ENCODE measurements at regions not wholly inside any gene's neighbourhood (a gene's known extent, or its start where the extent isn't known, plus 50 kb on each side); places are given as distances from the start of the nearest gene placed in this dataset.

GRCh38 chr20:56816349-56816748 is 187.2 kb downstream of the TFAP2C start:
- Histone ChIP-seq H3K27me3 (peaks cover 5% of the 10 kb centered on the region), H3K4me1 (peaks cover 23% of the 10 kb centered on the region), H3K27ac (no peak overlapping the region), H3K36me3 (no peaks in the 10 kb centered on the region), H3K9me3 (no peaks in the 10 kb centered on the region), H3K4me3 (no peak overlapping the region)
- WGBS, result 63% methylated on average over 7 of the region's 7 CpGs
- no peak for TF ChIP-seq POLR2AphosphoS5 (IDR thresholded peaks at IDR 0.05)
- TF ChIP-seq, protein P1, sequence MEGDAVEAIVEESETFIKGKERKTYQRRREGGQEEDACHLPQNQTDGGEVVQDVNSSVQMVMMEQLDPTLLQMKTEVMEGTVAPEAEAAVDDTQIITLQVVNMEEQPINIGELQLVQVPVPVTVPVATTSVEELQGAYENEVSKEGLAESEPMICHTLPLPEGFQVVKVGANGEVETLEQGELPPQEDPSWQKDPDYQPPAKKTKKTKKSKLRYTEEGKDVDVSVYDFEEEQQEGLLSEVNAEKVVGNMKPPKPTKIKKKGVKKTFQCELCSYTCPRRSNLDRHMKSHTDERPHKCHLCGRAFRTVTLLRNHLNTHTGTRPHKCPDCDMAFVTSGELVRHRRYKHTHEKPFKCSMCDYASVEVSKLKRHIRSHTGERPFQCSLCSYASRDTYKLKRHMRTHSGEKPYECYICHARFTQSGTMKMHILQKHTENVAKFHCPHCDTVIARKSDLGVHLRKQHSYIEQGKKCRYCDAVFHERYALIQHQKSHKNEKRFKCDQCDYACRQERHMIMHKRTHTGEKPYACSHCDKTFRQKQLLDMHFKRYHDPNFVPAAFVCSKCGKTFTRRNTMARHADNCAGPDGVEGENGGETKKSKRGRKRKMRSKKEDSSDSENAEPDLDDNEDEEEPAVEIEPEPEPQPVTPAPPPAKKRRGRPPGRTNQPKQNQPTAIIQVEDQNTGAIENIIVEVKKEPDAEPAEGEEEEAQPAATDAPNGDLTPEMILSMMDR (IDR thresholded peaks at IDR 0.05), result no peak
- no peak for TF ChIP-seq EP300 (IDR thresholded peaks at IDR 0.05)
- no peak for TF ChIP-seq POLR2A (IDR thresholded peaks at IDR 0.05)
- DNase-seq (ENCODE audit: low spot score in 2 of 2), result no peak

DNA sequence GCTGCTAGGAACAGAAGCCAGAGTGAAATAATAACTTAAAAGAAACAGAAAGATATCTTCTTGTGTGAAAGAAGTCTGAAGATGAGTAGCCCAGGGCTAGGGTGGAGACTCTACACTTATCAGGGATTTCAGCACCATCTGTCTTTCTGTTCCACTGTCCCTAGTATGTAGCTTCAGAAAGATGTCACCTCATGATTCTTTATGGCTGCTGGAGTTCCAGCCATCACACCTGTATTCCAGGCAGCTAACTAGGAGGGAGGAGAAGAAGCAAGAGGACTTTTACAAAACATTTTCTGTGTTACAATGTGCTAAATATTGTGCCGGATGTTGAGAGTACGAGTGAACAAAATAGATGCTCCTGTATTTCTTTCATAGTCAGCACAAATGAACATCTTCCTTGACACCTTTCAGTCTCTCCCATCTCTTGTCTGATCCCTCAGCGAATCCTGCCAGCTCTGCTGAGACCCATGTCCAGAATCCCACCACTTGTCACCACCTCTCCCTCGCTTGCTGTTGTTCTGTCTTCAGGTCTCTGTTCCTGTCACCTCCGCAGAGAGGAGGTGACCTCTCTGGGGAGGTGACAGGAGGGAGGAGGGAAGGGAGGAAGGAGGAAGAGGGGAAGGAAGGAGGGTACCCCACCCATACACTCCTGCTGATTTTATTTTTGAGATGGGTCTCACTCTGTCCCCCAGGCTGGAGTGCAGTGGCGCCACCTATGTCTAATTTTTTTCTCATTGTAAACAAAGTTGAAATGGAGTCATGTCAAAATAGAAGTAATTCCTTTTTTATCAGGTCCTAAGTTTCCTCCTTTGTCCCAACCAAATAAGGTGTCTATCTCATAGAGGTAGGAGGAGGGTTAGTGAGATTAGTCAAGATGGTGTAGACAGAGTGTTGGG is 188.9 kb downstream of the TFAP2C start:
- Histone ChIP-seq H3K36me3 (no peaks in the 10 kb centered on the region), H3K4me3 (no peak overlapping the region), H3K27ac (peak overlapping the region; percentile 59), H3K9me3 (no peaks in the 10 kb centered on the region), H3K27me3 (peaks cover 5% of the 10 kb centered on the region), H3K4me1 (peaks cover 23% of the 10 kb centered on the region)
- DNase-seq (ENCODE audit: low spot score in 2 of 2), result no peak
- TF ChIP-seq, protein P1 (IDR thresholded peaks at IDR 0.05), result no peak
- TF ChIP-seq EP300 (IDR thresholded peaks at IDR 0.05) (no peak), POLR2AphosphoS5 (IDR thresholded peaks at IDR 0.05) (no peak), POLR2A (IDR thresholded peaks at IDR 0.05) (no peak)
- 89% methylated on average over 6 of the region's 6 CpGs for WGBS

GRCh38 chr20:56820984-56821383 is 191.9 kb downstream of the TFAP2C start:
- WGBS, result 84% methylated on average over 3 of the region's 3 CpGs
- peaks cover 18% of the 10 kb centered on the region for H3K4me1 ChIP-seq
- DNase-seq (ENCODE audit: low spot score in 2 of 2), result no peak
- no peaks in the 10 kb centered on the region for H3K36me3 ChIP-seq
- no peak overlapping the region for H3K4me3 ChIP-seq
- H3K27ac ChIP-seq, result no peak overlapping the region
- H3K27me3 ChIP-seq, result peaks cover under 1% of the 10 kb centered on the region
- H3K9me3 ChIP-seq, result no peaks in the 10 kb centered on the region
- TF ChIP-seq, protein P1 (IDR thresholded peaks at IDR 0.05), result no peak
- TF ChIP-seq POLR2AphosphoS5 (IDR thresholded peaks at IDR 0.05), result no peak
- TF ChIP-seq POLR2A (IDR thresholded peaks at IDR 0.05), result no peak
- no peak for TF ChIP-seq EP300 (IDR thresholded peaks at IDR 0.05)

- DNase-seq (ENCODE audit: low spot score in 2 of 2), result no peak
- H3K4me3 ChIP-seq, result peak overlapping the region; percentile 26
- H3K9me3 ChIP-seq, result no peaks in the 10 kb centered on the region
- H3K27ac ChIP-seq, result peak overlapping the region; percentile 95
- H3K27me3 ChIP-seq, result peaks cover 4% of the 10 kb centered on the region
- H3K36me3 ChIP-seq, result no peaks in the 10 kb centered on the region
- 33% methylated on average over 4 of the region's 4 CpGs for WGBS
- TF ChIP-seq, protein P1 (IDR thresholded peaks at IDR 0.05), result no peak
- no peak for TF ChIP-seq EP300 (IDR thresholded peaks at IDR 0.05)
- no peak for TF ChIP-seq POLR2A (IDR thresholded peaks at IDR 0.05)
- no peak for TF ChIP-seq POLR2AphosphoS5 (IDR thresholded peaks at IDR 0.05)
- H3K4me1 ChIP-seq, result peaks cover 36% of the 10 kb centered on the region
Observed at GRCh38 chr20:56826306-56826704, 197.2 kb downstream of the TFAP2C start.

Data from suprapubic skin (tissue), 4 donors.